GM12891 (cell line): ENCODE measurements at regions not wholly inside any gene's neighbourhood (a gene's known extent, or its start where the extent isn't known, plus 50 kb on each side); places are given as distances from the start of the nearest gene placed in this dataset.

ENCODE experiments used
- PAX5 ChIP-seq: IDR thresholded peaks from 2 replicates; pipeline ENCODE4 v1.6.1; 2011; ENCODE audit warnings: low read length, moderate library complexity, mild to moderate bottlenecking; ENCODE audit not compliant: insufficient read depth, severe bottlenecking
- POLR2A ChIP-seq: IDR thresholded peaks from 2 replicates; pipeline ENCODE4 v1.6.1; 2011; ENCODE audit warnings: low read depth, low read length, control low read depth
- POLR2AphosphoS5 ChIP-seq: IDR thresholded peaks from 2 replicates; pipeline ENCODE4 v1.6.1; 2011; ENCODE audit warnings: low read depth, low read length, control low read depth
- POU2F2 ChIP-seq: IDR thresholded peaks from 2 replicates; pipeline ENCODE4 v1.6.1; 2011; ENCODE audit warnings: low read depth, mild to moderate bottlenecking, control low read depth, low read length, moderate library complexity
- SPI1 ChIP-seq: IDR thresholded peaks from 2 replicates; pipeline ENCODE4 v1.6.1; 2011; ENCODE audit warnings: low read depth, low read length, control low read depth
- TAF1 ChIP-seq: IDR thresholded peaks from 2 replicates; pipeline ENCODE4 v1.6.1; 2011; ENCODE audit warnings: low read depth, low read length, control low read depth

DNA sequence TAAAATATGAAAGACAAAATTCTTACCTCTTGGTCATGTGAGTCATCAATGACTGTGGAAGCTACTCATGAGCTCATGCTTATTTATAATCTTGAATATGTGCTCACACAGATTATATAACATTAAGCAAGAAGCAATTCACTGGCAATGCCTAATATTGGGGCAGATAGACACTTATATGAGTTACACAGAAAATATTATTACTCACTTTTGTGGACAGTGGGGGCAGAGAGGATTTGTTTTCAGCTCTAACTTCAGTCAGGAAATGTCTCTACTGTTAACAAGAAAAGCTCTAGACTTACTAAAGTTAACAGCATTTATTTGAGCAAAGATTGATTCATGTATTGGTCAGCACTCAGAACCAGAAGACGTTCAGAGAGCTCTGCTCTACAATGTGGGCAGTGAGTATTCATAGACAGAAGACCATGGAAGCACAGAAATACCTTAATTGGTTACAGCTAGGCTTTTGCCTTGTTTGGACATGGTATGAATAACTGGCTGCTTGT is 85.8 kb upstream of the AHI1 start:
- TF ChIP-seq POLR2A = no peak; the same call in 1 of the 2 replicates
- TF ChIP-seq TAF1 = no peak
- TF ChIP-seq POLR2AphosphoS5 = no peak
- TF ChIP-seq PAX5 = no peak
- TF ChIP-seq SPI1 = no peak
- TF ChIP-seq POU2F2 = no peak
